GM21423 (cell line): ENCODE measurements at regions not wholly inside any gene's neighbourhood (a gene's known extent, or its start where the extent isn't known, plus 50 kb on each side); places are given as distances from the start of the nearest gene placed in this dataset.
A peak's percentile ranks its signal among the peaks of the same experiment; 100 is the strongest.
"Not testable (repeated sequence)": the region's sequence is repeated elsewhere in the genome, so short reads cannot be mapped to it uniquely, and the experiment has no call there.

Experiments used
- ATAC-seq: cut with Tn5 transposase; IDR thresholded peaks from one replicate; pipeline ENCODE4 v1.9.1; 2021; ENCODE audit warnings: mild to moderate bottlenecking, moderate library complexity; ENCODE audit not compliant: unreplicated experiment

GRCh38 chr5:18749763-18750162, 1115.5 kb downstream of the TAF11L14 start:
- peak; percentile 30 for ATAC-seq

- no peak for ATAC-seq
Observed at GRCh38 chr5:18752317-18752716, 1118.1 kb downstream of the TAF11L14 start.

- no peak for ATAC-seq
Observed at GRCh38 chr5:18754201-18754600, 1119.9 kb downstream of the TAF11L14 start.

- ATAC-seq: peak; percentile 63
Observed at GRCh38 chr5:18761801-18762200, 1127.5 kb downstream of the TAF11L14 start.

GRCh38 chr5:18764161-18764560, 1129.9 kb downstream of the TAF11L14 start:
- no peak for ATAC-seq

- no peak for ATAC-seq
Observed at GRCh38 chr5:18765304-18765703, 1131.0 kb downstream of the TAF11L14 start.

GRCh38 chr5:18771097-18771610, 1136.9 kb downstream of the TAF11L14 start:
- ATAC-seq: no peak

- no peak for ATAC-seq
Observed at GRCh38 chr5:18772475-18772874, 1138.2 kb downstream of the TAF11L14 start.

GRCh38 chr5:18778225-18778624, 1144.0 kb downstream of the TAF11L14 start:
- no peak for ATAC-seq

GRCh38 chr5:18789218-18789998, 1155.1 kb downstream of the TAF11L14 start:
- ATAC-seq: no peak

GRCh38 chr5:18792145-18792544, 1157.9 kb downstream of the TAF11L14 start:
- no peak for ATAC-seq

- ATAC-seq: no peak
Observed at GRCh38 chr5:18797222-18797621, 1163.0 kb downstream of the TAF11L14 start.

- no peak for ATAC-seq
Observed at GRCh38 chr5:18798058-18798457, 1163.8 kb downstream of the TAF11L14 start.

GRCh38 chr5:18799482-18800128, 1165.3 kb downstream of the TAF11L14 start:
- ATAC-seq: no peak

GRCh38 chr5:18800293-18801025, 1166.2 kb downstream of the TAF11L14 start:
- ATAC-seq: no peak

- not testable (repeated sequence) for ATAC-seq
Observed at GRCh38 chr5:18801413-18801812, 1167.2 kb downstream of the TAF11L14 start.

GRCh38 chr5:18802336-18802735, 1168.1 kb downstream of the TAF11L14 start:
- ATAC-seq: no peak

- no peak for ATAC-seq
Observed at GRCh38 chr5:18805376-18805775, 1171.1 kb downstream of the TAF11L14 start.

- no peak for ATAC-seq
Observed at GRCh38 chr5:18807256-18808149, 1173.2 kb downstream of the TAF11L14 start.

GRCh38 chr5:18811661-18812060, 1176.3 kb downstream of the CDH18 start:
- ATAC-seq: no peak
